LNCAP (cell line): ENCODE measurements at regions not wholly inside any gene's neighbourhood (a gene's known extent, or its start where the extent isn't known, plus 50 kb on each side); places are given as distances from the start of the nearest gene placed in this dataset.

ENCODE experiments used
- CTCF ChIP-seq: fragments of 450-650 bp; IDR thresholded peaks from 2 replicates; pipeline ENCODE4 v1.5.1; 2017; ENCODE audit warnings: mild to moderate bottlenecking

DNA sequence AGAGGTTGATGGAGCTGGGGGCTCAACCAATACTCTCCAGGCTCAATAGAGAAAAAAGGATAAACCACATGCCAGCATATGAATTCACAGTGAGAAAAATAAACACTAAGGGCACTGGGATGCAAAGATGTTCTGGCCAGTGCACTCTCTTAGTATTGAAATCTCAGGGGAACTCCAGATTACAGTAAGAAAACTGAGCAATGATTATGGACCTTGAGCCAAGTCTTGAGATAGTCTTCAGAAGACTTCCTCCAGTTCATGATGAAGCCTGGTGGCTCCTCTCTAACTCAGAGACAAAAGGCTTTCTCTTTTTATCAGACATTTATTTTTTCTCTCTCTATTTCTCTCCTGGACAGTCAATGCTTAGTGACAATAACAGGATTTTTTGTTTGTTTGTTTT lies 139.8 kb upstream of the SPEF2 start:
- no peak for TF ChIP-seq CTCF

GRCh38 chr5:35477321-35477720 lies 140.3 kb upstream of the SPEF2 start:
- TF ChIP-seq CTCF: no peak

GRCh38 chr5:35476797-35477196 lies 140.9 kb upstream of the SPEF2 start:
- TF ChIP-seq CTCF: no peak

DNA sequence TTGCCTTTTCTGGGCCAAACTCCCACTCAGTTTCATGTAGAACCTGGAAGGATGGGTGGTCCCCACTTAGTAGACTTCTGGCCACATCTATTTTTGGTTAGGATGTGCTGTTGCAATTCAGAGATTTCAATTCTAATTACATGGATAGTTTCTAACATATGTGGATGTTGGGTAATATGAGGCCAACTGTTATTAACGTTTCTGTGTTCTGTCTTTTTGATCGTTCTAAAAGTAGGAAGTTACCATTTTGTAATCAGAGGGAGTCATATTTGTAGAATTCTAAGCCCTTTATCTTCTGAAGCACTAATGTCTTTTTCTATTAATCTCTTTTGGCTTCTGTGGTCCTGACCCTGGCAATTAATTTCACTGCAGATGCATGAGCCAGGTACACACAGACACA lies 141.6 kb upstream of the SPEF2 start:
- no peak for TF ChIP-seq CTCF

- TF ChIP-seq CTCF: no peak
These were observed 144.1 kb upstream of the SPEF2 start for GRCh38 chr5:35473589-35473988.

DNA sequence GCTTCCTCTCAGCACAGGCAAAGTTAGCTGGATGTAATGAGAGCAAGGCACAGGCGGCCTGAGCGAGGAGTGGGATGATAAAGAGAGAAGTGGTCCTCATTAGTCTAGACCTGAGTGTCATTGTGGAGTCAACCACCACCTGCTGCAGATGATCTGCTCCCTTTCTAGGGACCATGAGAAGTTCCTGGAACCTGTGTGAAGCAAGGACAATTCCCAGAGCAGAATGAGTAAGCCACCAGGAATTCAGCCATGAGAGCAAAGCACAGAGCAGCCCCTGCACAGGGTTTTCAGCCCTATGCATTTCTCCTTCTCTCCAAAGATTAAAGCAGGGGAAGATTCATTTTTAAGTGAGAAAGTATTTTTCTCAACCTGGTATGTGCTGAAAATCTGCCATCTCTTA lies 146.8 kb upstream of the SPEF2 start:
- no peak for TF ChIP-seq CTCF

DNA sequence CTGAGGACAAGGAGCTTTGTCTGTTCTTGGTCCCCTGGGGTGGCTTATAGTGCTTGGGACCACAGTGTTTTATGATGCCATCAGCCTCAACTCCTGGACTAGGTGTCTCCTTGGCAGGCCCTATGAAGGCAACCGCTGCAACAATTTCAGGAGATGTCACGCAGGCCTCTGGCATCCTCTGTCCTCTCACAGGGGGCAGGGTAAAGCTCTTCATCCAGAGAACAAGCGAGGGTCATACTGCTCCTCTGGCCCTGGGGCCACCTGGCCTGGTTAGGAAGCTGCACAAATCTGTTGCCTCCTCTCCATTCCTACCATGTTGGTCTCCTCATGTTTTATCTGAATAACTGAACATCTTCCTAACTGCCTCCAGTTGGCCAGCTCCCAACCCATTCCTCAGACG lies 148.9 kb upstream of the SPEF2 start:
- no peak for TF ChIP-seq CTCF

GRCh38 chr5:35466746-35467145 lies 150.9 kb upstream of the SPEF2 start:
- no peak for TF ChIP-seq CTCF
